Left cardiac atrium (tissue), 4 donors: ENCODE measurements at regions not wholly inside any gene's neighbourhood (a gene's known extent, or its start where the extent isn't known, plus 50 kb on each side); places are given as distances from the start of the nearest gene placed in this dataset.

Experiments used
- ATAC-seq, 2 donors: fragments of 200-7000 bp; cut with Tn5 transposase; one replicate each; pipeline ENCODE4 v1.9.1; 2020; ENCODE audit warnings: mild to moderate bottlenecking in 2 of 2, moderate library complexity in 2 of 2
- DNase-seq: peaks from one replicate; pipeline ENCODE4 v3.0.0-alpha.2; 2020
- intact Hi-C, 2 donors: fragments of 100-400 bp; cut with DNase I; formaldehyde crosslinking; loops; one replicate each; pipeline versions ENCODE4 v1.14.1 to v1.15.1; 2022 to 2023
- donor health status: DM: no; HTN: yes; CAD: no.
- donor health status: DM: no; HTN: yes; CAD: no; lungs with severe emphysema.
- donor health status: DM: yes; HTN: yes; CAD: no.
- donor health status: Dilated cardiomyopathy.

GRCh38 chr15:38706956-38707355 lies 142.3 kb upstream of the RASGRP1 start:
- intact Hi-C loops = loop anchor here in 1 of 2 donors (5.0 kb wide), 1 partner anchor 1050 kb away; no protein-coding TSS in a partner anchor
- DNase-seq (no peak), ATAC-seq (no peak)

- intact Hi-C loops = loop anchor here in 1 of 2 donors (5.0 kb wide), 1 partner anchor 1049 kb away; no protein-coding TSS in a partner anchor
- DNase-seq (no peak), ATAC-seq (peak; percentile 74 to 86)
Measured at GRCh38 chr15:38707802-38708671, 143.4 kb upstream of the RASGRP1 start.

- ATAC-seq (no peak), DNase-seq (no peak)
- intact Hi-C loops = loop anchor here in 1 of 2 donors (5.0 kb wide), 1 partner anchor 1049 kb away; no protein-coding TSS in a partner anchor
Measured at GRCh38 chr15:38708672-38709180, 144.1 kb upstream of the RASGRP1 start.

- no peak for ATAC-seq
- intact Hi-C loops = loop anchor here in 1 of 2 donors (5.0 kb wide), 1 partner anchor 1048 kb away; no protein-coding TSS in a partner anchor
Measured at GRCh38 chr15:38709196-38709595, 144.6 kb upstream of the RASGRP1 start.

GRCh38 chr15:38714309-38715072 lies 149.9 kb upstream of the RASGRP1 start:
- DNase-seq = no peak
- intact Hi-C loops = no loop called here
- peak in 1 of 2 donors; percentile 54 for ATAC-seq

More at GRCh38 chr15:38709196-38709595, 144.6 kb upstream of the RASGRP1 start:
- no peak for DNase-seq

- ATAC-seq = no peak
- intact Hi-C loops = no loop called here
- DNase-seq = no peak
Measured at GRCh38 chr15:38720893-38721567, 156.4 kb upstream of the RASGRP1 start.

GRCh38 chr15:38721568-38721945 lies 156.9 kb upstream of the RASGRP1 start:
- intact Hi-C loops = no loop called here
- DNase-seq (no peak), ATAC-seq (no peak)

GRCh38 chr15:38722236-38722635 lies 157.6 kb upstream of the RASGRP1 start:
- intact Hi-C loops = no loop called here
- ATAC-seq (no peak), DNase-seq (no peak)

- ATAC-seq (no peak), DNase-seq (no peak)
- intact Hi-C loops = no loop called here
Measured at GRCh38 chr15:38724827-38725226, 160.2 kb upstream of the RASGRP1 start.

- no peak for ATAC-seq
- no peak for DNase-seq
- intact Hi-C loops = no loop called here
Measured at GRCh38 chr15:38726187-38726586, 161.6 kb upstream of the RASGRP1 start.

GRCh38 chr15:38733331-38733730 lies 168.7 kb upstream of the RASGRP1 start:
- DNase-seq = no peak
- intact Hi-C loops = no loop called here
- ATAC-seq = no peak

GRCh38 chr15:38740206-38740605 lies 175.6 kb upstream of the RASGRP1 start:
- intact Hi-C loops = no loop called here
- ATAC-seq = no peak

GRCh38 chr15:38743147-38743546 lies 178.5 kb upstream of the RASGRP1 start:
- DNase-seq (no peak), ATAC-seq (no peak)
- intact Hi-C loops = no loop called here

More at GRCh38 chr15:38740206-38740605, 175.6 kb upstream of the RASGRP1 start:
- no peak for DNase-seq

- DNase-seq (no peak), ATAC-seq (no peak)
- intact Hi-C loops = no loop called here
Measured at GRCh38 chr15:38745126-38745525, 180.5 kb upstream of the RASGRP1 start.

GRCh38 chr15:38745626-38746025 lies 181.0 kb upstream of the RASGRP1 start:
- ATAC-seq = no peak
- DNase-seq = no peak
- intact Hi-C loops = no loop called here

- ATAC-seq (no peak), DNase-seq (no peak)
- intact Hi-C loops = no loop called here
Measured at GRCh38 chr15:38746211-38746610, 181.6 kb upstream of the RASGRP1 start.

GRCh38 chr15:38748710-38749109 lies 184.1 kb upstream of the RASGRP1 start:
- ATAC-seq = no peak
- no peak for DNase-seq

GRCh38 chr15:38750786-38751185 lies 186.2 kb upstream of the RASGRP1 start:
- intact Hi-C loops = no loop called here
- ATAC-seq = no peak
- DNase-seq = no peak

More at GRCh38 chr15:38748710-38749109, 184.1 kb upstream of the RASGRP1 start:
- intact Hi-C loops = no loop called here

GRCh38 chr15:38755718-38756117 lies 191.1 kb upstream of the RASGRP1 start:
- intact Hi-C loops = no loop called here
- DNase-seq = no peak
- ATAC-seq = no peak
